HG02884 (cell line): ENCODE measurements at regions not wholly inside any gene's neighbourhood (a gene's known extent, or its start where the extent isn't known, plus 50 kb on each side); places are given as distances from the start of the nearest gene placed in this dataset.

ENCODE experiments used
- ATAC-seq: cut with Tn5 transposase; IDR thresholded peaks from one replicate; pipeline ENCODE4 v1.9.1; 2021; ENCODE audit warnings: mild to moderate bottlenecking, moderate library complexity; ENCODE audit not compliant: unreplicated experiment

DNA sequence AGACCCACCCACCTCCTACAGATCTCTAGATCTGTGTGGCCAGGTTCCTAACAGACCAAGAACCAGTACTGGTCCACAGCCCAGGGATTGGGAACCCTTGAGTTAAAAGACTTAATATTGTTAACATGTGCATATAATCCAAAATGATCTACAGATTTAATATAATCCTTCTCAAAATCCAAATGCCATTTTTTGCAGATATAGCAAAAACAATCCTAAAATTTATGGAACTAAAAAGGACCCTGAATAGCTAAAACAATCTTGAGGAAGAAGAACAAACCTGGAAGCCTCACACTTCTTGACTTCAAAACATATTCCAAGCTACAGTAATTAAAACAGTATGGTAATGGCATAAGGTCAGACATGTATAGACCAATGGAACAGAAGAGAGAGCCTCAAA lies 206.9 kb upstream of the SIX2 start:
- no peak for ATAC-seq

DNA sequence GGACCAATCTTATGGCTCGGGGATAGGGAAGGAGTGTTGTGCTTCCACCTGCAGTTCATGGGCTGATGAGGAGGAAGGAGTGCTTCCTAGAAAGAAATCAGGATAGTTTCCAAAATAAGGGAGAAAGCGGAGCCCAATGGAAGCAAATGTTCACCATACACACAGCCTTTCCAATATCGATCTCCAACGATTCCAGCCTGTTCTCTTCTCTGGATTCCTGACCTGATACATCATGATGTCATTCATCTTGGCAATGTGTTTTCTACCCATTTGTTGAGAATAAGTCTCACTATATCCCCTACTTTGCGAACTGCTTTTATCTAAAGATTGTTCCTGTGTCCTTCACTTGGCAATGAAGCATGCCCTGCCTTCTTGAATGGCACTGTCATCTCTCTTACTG lies 205.3 kb upstream of the SIX2 start:
- no peak for ATAC-seq

DNA sequence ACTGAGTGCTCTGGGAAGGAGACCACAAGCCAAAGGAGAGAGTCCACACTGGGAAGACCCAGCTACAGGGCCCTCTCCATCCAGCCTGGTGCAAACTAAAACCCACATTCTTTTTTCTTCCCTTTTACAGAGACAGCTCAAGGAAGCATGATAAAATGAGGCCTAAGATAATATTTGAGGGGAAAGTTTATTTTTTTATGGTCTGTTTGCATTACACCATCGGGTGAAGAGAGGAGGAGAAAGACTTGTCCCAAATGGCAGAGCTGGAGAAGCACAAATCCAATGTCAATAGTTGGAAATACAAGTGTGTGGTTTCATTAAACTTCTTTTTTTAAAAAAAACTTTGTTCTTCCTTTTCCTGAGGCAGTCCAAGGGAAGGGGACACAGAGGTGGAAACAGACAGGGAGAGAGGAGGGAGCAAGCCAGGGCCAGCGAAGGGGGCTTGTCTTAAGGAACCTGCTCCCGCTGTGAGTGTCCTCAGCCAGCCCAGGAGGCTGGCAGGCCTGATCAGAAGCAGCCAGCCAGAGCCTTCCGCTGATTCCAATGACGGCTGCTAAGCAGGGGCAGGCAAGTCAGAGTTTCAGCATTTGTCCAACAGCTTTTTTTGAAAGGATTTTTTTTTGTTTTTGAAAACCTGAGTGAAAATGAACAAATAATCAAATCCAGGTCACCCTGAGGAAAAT lies 203.8 kb upstream of the SIX2 start:
- no peak for ATAC-seq

DNA sequence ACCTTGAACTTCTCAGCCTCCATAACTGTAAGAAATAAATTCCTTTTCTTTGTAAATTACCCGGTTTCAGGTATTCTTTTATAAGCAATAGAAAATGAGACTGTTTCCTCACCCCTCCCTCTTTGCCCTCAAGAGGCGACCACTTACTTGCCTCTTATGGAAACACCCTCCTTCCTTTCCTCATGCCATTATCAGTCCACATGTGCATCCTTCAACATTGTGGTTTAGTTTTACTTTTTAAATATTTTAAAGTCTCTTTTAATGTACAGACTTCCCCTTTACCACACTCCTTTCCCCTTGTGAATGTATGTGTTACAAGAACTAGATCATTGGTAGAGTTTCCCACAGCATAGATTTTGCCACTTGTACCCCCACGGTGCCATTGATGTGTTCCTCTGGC lies 202.4 kb upstream of the SIX2 start:
- no peak for ATAC-seq

DNA sequence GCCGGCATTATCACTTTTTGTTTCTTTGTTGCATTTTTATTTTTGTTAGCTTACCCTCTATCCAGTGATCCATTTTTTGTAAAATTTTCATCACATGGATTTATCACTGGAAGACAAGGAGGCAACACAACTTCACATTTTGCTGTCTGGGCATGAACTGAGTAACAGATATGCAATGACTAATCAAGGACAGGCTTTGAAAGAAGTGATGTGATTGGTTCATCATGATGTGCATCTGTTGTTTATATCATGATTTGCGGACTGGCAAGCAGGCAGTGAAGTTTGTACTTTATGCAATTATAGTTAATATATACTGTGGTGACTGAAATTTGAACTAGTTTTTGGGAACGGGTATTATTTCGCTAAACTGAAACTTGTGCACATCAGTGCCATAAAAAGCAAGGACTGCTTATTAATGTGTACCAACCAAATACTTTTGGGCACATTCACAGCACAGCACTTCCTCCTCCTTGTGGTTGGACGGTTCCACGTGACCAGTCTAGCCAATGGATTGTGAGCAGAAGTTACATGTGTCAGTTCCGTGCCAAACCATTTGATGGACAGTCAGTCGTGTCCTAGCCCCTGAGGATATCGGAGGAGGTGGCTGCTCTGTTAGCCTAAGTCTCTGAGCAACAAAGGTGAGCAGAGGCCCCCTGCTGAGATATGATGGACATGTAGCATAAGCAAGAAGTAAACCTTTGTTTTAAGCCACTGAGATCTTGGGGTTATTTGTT lies 201.4 kb upstream of the SIX2 start:
- ATAC-seq, result no peak

DNA sequence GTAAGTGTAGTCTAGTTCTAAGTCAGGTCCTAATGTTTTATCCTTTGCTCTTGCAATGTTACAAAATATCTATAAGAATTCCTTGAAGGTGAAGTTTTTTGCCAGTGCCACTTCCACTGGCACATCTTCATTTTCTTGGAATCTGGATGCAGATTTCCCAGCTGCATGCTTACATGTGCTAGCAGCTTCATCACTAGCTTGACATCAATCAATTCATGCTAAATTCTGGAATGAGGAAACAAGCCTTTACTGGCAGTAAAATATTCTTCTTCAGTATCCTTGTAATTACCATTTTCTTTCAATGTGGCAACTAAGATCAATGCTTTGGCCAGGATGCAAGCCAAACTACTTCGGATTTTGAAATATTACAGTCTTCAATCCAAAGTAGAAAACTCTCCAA lies 200.6 kb upstream of the SIX2 start:
- ATAC-seq, result no peak

DNA sequence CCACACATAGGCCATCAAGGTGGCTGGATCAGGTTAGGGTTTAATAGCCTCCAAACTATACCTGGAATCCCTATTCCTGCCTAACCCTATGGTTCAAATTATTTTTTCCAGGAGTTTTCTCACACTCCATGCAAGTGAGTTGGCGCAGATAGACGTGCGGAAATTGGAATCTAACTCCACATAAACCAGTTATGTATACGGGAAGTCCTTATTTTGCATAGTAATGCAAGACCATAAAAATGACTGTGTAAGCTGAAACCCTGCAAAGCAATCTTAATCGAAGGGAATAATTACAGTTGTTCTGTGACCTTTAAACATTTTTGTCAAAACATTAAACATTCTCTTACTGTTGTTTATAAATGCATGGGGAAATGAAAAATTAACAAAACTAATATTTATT lies 200.1 kb upstream of the SIX2 start:
- no peak for ATAC-seq

DNA sequence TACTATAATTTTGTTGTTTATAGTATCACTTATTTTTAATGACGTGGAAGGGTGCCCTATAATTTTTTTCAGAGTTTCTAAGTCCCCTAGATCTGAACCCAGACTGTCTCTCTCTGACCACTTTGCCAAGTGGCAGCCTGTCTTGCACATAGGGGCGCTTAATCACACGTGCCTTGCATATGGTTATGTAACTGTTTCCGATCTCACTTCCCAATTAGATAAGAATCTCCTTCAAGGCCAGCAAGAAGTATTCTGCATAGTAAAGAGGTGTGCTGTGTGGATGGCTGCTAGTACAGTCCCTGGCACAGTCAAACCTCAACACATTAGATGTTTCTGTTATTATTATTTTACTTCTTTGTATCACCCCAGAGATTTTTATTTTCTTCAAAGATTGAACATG lies 197.8 kb upstream of the SIX2 start:
- ATAC-seq, result no peak

DNA sequence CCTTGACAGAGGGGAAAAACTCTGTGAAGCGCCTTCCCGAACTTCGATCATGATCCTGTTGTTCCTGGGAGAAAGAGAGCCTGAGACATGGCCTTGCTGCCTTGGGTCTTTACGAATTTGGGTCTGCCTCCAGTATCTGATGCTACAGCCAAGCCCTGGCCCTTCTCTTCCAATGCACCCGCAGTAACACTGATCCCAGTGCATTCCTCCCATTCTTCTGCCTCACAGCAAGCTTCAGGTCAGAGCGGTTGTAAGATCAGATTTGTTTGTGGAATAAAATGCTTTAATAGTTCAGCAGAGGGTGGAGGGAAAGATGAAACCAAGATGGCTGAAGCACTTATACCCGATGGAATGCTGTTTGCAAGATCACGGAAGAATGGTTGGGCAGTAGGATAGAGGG lies 196.7 kb upstream of the SIX2 start:
- no peak for ATAC-seq

DNA sequence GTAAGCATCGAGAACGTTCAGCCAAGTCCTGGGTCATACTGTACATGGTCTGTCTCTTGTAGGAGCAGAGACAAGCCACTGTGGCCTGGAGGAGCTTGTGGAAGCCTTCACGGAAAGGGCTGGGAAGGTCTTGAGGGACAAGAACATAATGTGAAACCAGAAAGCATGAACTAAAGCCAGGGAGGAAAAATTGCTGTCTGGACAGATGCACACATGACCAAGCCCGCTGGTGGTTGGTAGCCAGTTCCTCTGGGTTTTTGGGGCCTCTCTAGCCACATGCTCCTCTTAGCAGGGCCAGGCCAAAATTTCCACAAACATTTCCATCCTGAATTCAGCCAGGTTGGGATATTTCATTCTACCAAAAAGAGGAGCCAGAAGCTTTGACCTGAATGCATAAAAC lies 196.2 kb upstream of the SIX2 start:
- ATAC-seq, result no peak

DNA sequence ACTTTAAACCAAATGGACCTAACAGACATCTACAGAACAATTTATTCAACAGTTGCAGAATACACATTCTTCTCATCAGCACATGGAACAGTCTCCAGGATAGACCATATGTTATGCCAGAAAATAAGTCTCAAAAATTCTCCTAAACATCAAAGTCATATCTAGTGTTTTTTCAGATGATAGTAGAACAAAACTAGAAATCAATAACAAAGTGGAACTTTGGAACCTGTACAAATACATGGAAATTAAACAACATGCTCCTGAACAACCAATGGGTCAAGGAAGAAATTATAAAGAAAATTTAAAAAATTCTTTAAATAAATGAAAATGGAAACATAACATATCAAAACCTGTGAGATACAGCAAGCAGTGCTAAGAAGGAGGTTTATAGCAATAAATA lies 194.1 kb upstream of the SIX2 start:
- ATAC-seq, result no peak

DNA sequence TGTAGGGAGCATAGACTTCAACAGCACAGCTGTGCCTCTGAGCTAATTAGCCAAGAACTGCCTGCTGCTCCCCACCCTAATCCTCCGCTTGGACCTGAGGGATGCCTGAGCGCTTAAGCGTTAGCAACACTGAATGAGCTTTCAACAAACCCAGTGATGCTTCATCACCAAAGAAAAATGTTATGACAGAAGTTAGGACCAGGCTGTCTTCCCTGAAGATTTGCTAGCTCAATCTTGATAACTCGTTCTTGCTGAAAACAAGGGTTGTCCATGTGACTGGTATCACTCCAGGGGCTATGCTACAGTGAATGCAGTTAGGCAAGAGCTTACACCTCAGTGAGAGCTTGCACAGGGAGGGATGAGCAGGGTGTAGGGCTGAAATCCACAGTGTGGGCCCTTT lies 190.7 kb upstream of the SIX2 start:
- no peak for ATAC-seq

DNA sequence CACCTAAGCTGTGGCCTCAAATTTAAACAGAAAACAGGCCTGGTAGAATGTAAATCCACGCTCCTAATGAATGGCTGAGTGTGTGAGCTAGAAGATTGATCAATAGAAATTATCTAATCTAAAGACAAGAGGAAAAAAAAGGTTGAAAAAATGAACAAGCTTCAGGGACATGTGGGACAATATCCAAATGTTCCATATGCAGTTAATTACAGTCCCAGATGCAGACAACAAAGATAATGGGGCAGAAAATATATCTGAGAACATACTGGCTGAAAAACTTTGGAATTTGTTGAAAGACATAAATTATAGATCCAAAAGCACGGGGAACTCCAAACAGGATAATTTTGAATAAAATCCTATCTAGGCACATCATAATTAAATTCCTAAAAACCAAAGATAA lies 186.7 kb upstream of the SIX2 start:
- no peak for ATAC-seq

DNA sequence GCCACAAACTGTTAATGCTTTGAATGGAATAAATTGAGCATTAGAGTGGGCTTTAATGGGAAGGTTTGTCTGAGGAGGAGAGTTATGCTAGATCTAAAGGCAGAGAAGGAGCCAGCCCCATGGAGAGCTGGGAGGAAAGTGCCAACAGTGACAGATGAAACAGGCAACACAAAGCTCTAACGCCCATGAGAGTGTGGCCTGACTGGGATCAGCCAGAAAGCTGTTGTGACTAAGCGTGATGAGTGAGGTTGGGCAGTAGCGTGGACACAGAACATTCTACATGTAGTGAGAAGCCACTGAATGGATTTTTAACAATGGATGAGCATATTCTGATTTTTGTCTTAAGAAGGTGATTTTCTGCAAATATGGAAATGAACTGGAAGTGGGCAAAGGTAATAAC lies 185.3 kb upstream of the SIX2 start:
- ATAC-seq, result no peak

DNA sequence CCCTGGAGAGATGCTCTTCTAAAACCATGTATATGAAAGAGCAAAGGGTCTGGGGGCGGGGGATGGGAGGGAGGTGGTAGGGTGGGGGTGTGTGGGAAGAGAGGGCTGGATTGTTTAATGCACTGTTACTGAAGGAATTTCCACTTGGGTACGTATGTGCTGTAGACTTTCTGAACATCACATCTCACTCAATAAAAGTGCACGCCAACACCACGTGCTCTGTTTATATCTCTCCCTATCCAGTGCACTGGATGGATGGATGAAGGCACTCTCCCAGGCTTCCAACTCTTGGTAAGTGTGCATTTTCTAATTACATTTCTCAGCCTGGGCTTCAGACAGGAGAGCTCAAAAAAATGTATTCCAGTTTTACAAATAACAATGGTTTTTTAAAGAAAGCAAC lies 184.3 kb upstream of the SIX2 start:
- no peak for ATAC-seq

DNA sequence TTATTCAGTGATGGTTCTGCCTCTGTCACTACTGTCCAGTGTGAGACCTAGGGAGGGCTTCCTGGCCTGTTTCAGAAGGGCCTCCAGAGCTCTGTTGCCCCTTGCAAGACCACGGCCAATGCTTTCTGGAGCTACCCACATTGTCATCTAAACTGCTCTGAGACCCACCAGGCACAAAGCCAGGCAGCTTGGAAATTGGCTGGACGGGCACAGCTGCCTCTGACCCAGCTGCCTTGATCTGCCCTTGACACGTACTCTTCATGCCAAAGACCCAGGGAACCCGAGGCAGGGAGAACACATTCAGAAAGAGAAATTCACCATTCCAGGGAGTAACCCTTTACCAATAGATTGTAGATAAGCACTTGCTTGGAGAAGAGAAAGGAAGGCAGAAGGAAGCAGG lies 183.7 kb upstream of the SIX2 start:
- ATAC-seq, result no peak

DNA sequence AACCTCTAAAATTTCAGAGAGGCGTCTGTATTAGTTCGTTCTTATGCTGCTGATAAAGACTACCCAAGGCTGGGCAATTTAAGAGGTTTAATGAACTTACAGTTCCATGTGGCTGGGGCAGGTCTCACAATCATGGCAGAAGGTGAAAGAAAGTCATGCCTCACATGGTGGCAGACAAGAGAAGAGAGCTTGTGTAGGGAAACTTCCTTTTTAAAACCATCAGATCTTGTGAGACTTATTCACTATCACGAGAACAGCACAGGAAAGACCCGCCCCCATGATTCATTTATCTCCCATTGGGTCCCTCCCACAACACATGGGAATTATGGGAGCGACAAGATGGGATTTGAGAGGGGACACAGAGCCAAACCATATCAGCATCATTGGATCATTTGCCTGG lies 183.2 kb upstream of the SIX2 start:
- ATAC-seq, result no peak

DNA sequence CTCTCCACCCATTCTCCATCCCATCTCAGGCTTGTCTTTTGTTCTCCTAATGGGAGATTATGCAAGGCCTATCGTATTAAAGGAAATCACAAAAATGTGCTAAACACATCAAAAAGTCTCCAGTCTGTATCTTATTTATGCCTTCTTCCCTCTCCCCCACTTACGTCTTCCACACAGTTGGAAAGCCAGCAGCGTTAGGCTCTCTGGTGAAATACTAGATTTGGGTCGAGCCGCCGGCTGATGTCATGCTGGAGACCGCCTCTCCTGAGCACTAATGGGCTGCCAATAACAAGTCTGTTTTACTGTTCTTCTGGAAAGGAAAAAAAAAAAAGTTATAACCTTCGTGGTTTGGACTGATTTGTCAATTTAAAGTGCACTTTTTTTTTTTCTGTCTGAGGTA lies 182.7 kb upstream of the SIX2 start:
- no peak for ATAC-seq

DNA sequence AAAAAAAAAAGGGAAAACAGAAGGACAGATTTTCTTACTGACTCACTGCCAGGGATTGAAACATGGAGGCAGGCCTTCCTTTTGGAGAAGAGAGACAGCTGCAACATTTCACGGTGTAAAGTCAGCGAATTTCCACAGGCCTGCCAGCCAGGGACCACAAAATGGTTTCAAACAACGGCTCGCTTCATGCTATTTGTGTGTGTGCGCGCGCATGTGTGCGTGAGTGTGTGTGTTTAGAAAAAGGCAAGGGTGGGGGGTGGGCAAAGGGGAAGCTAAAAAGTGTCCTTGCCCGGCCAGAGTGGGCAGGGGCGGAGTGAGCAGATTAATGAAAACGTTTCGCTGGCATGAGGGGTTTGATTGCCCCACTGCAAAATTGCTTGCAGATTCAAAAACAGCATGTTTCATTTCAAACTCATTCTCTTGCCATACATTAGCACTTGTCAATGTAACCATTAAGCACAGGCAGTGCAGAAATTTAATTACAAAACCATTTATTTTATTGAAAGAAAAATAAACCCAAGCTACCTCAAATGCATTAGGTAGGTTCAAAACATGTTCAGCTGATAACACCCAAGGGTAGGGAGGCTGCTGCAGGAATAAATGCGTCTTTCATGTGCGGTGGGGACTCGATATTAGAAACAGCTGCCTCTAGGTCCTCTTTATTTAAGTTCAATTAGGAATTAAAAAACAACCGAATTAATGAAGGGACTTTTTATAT lies 182.1 kb upstream of the SIX2 start:
- no peak for ATAC-seq

DNA sequence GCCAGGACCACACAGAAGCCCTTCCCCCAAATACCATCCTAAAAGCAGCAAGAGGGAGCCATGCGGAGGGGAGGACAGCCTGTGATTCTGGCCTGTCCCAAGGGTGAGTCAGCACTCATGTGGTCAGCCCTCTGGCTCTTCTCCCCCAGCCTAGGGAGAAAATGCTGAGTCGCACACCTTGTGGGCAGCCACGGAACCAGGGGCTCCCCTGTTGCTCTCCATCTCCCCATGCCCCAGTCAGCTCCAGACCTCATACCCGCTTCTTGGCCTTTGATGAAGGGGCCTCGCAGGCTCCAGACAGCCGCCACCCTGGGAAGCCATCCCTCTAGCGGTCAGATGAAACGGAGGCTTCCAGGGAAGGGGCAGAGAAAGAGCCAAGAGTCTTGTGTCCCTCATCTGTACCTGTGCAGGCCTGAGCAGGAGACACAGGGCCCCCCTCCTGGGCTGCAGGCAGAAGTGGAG lies 181.3 kb upstream of the SIX2 start:
- no peak for ATAC-seq

DNA sequence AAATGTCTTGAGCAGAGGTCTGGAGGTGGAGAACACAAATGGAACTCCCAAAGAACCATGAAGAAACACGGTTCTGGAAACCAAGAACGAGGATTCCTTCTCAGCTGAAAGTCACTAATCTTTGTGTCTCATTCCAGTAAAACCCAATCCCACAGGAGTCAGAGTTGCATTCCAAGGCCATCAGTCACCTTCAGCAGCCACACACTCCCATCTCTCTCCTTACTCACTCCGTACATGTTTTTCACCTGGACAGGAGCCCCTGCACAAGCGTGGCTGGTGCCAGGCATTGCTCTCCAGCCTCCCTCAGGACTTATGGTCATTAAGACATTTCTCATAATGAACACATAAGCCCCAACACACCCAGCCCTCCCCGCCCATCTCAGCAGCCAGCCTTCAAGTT lies 175.4 kb upstream of the SIX2 start:
- ATAC-seq, result no peak

DNA sequence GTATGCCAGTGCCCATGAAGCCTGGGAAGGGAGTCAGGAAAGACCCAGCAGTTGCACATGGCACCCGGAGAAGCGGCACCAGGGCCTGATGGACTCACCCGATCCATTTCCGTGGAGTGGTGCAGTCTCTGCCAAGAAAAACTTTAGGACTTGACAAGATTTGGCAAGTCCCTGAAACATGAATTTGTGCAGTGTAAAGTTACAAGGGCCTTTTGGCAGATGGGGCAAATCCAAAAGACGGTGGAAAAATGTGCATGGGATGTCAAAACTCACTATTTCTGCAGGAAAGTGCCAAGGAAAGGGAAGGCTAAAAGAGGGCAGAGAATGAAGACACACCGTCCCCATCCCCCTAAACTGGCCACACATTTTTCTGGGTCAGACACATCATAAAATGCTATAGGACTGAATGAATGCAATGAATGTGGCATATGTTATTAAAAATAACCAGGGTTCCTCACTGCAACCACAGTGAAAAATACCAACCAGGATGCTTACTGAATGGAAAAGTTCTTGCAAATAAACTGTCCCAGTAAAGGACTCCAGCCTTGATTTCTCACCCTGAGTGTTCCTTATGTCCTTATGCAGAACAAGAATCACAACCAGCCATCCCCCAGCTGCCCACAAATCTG lies 173.5 kb upstream of the SIX2 start:
- ATAC-seq, result no peak
